Thyroid gland (tissue), 4 donors: ENCODE measurements at regions not wholly inside any gene's neighbourhood (a gene's known extent, or its start where the extent isn't known, plus 50 kb on each side); places are given as distances from the start of the nearest gene placed in this dataset.

ENCODE experiments used
- CTCF ChIP-seq, 6 experiments: fragments of 200-600 bp in 3 of 6; fragments of 450-650 bp in 3 of 6; sonication (generic) in 3 of 6; IDR thresholded peaks; one replicate each; pipeline ENCODE4 v1.5.1; 2016 to 2019; ENCODE audit warnings: antibody characterized with exemption in 6 of 6, mild to moderate bottlenecking in 2 of 6, inconsistent platforms in 1 of 6, moderate library complexity in 1 of 6
- POLR2A ChIP-seq, 2 donors: fragments of 450-650 bp; IDR thresholded peaks; one replicate each; pipeline ENCODE4 v1.6.1; 2017; ENCODE audit warnings: antibody characterized with exemption in 2 of 2, mild to moderate bottlenecking in 2 of 2, moderate library complexity in 1 of 2

- no peak for TF ChIP-seq CTCF (IDR thresholded peaks at IDR 0.05)
- TF ChIP-seq POLR2A (IDR thresholded peaks at IDR 0.05): no peak
These were observed 509.8 kb downstream of the DIRAS2 start for GRCh38 chr9:90132866-90133265.
